Activated T-cell treated with anti-CD3 and anti-CD28 coated beads, Interleukin-2, amount 50 U/mL, for 72 hours (primary cell): ENCODE measurements at regions not wholly inside any gene's neighbourhood (a gene's known extent, or its start where the extent isn't known, plus 50 kb on each side); places are given as distances from the start of the nearest gene placed in this dataset.

Source experiments
- ATAC-seq, 2 donors: fragments of 150-1000 bp; cut with Tn5 transposase; replicated peaks in 1 of 2; 2 replicates each; pipeline ENCODE4 v1.10.0; 2021; ENCODE audit warnings: moderate library complexity in 2 of 2, mild to moderate bottlenecking in 1 of 2
- DNase-seq, 2 donors: peaks; one replicate each; pipeline ENCODE4 v3.0.0; 2021 to 2022; ENCODE audit warnings: mixed read lengths in 1 of 2
- H3K27ac Mint-ChIP-seq: one replicate; pipeline ENCODE4 v1.8.0; 2022; ENCODE audit warnings: mild to moderate bottlenecking, moderate library complexity, mixed read lengths
- H3K27me3 Mint-ChIP-seq: one replicate; pipeline ENCODE4 v1.8.0; 2022; ENCODE audit warnings: low read depth, mixed read lengths
- H3K36me3 Mint-ChIP-seq, 2 donors: one replicate each; pipeline ENCODE4 v1.8.0; 2022; ENCODE audit warnings: mixed read lengths in 2 of 2, mild to moderate bottlenecking in 1 of 2; ENCODE audit not compliant: insufficient read depth in 2 of 2
- H3K4me1 Mint-ChIP-seq: one replicate; pipeline ENCODE4 v1.8.0; 2022; ENCODE audit warnings: low read depth, mixed read lengths
- H3K4me3 Mint-ChIP-seq, 2 donors: one replicate each; pipeline ENCODE4 v1.8.0; 2022; ENCODE audit warnings: mild to moderate bottlenecking in 2 of 2, mixed read lengths in 2 of 2, moderate library complexity in 2 of 2
- H3K9me3 Mint-ChIP-seq, 2 donors: one replicate each; pipeline ENCODE4 v1.8.0; 2022; ENCODE audit warnings: mixed read lengths in 2 of 2

DNA sequence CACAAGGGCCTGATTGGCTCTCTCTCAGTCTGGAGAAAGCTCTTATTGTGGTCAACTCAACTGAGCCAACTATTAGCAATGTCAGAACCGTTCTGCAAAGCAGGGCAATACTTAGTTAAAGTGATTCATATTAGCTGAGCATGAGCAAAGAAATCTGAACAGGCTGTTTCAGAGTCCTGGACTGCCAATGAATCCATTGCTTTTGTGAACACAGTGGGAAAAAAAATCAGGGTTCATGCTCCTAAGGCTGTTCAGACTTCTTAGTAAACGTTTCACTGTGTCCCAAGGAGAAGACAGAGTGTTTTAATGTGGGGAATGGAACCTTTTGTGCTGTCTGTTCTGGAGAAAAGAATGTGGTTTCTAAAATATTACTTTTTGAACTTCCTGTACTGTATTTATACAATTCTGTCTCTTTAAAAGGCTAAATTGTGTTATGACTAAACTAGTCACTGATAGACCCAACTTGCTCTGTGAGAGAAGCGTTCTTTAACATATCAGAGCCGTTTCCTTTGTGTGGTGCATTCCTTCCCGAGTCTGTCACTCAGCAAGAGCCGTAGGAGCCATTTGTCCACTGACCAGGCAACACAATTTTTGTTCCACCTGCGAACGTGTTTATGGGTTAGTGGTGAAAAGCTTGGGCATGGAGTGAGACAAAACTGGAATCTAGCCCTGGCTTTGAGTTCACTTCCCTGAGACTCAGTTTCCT is 366.1 kb downstream of the FBXO8 start:
- Mint-ChIP-seq H3K4me3 (no peak overlapping the region), H3K27ac (no peak overlapping the region), H3K4me1 (no peaks in the 10 kb centered on the region), H3K36me3 (no peaks in the 10 kb centered on the region), H3K27me3 (no peaks in the 10 kb centered on the region), H3K9me3 (no peaks in the 10 kb centered on the region)
- no peak for DNase-seq
- ATAC-seq: no peak

DNA sequence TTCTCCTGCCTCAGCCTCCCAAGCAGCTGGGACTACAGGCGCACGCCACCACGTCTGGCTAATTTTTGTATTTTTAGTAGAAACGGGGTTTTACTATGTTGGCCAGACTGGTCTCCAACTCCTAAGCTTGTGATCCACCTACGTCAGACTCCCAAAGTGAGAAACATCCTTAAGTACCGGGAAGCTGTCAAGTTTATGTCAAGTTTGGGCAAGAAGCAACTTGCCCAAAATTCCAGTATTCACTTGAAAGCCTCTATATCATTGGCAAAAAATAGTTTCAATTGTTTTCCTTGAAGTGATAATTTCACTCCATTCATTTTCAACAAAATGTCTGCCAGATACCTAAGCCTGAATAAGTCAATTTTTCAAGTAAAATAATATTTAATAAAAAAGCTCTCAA is 370.0 kb downstream of the FBXO8 start:
- Mint-ChIP-seq H3K9me3 (no peaks in the 10 kb centered on the region), H3K27ac (no peak overlapping the region), H3K4me1 (no peaks in the 10 kb centered on the region), H3K4me3 (no peak overlapping the region), H3K36me3 (no peaks in the 10 kb centered on the region), H3K27me3 (no peaks in the 10 kb centered on the region)
- no peak for ATAC-seq
- DNase-seq: no peak

DNA sequence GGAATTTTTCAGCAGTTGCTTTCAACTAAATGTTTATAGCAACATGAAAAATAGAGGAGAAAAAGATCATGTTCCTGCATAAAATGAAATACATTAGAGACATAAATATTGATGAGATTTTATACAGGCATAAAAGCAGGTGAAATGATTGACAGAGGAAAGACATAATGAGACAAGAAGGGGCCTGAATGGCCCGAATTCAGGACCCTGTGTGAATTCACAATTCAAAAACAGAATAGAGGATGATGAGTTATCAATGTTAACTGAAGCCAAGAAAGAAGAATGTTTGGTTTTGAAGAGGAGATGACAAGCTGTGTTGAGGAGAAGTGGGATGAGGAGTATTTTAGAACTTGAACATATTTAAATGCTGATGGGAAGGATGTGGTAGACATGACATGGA is 371.1 kb downstream of the FBXO8 start:
- H3K27ac Mint-ChIP-seq: no peak overlapping the region
- no peaks in the 10 kb centered on the region for H3K9me3 Mint-ChIP-seq
- no peaks in the 10 kb centered on the region for H3K27me3 Mint-ChIP-seq
- DNase-seq (no peak), ATAC-seq (no peak)
- no peaks in the 10 kb centered on the region for H3K36me3 Mint-ChIP-seq
- no peak overlapping the region for H3K4me3 Mint-ChIP-seq
- H3K4me1 Mint-ChIP-seq: no peaks in the 10 kb centered on the region

DNA sequence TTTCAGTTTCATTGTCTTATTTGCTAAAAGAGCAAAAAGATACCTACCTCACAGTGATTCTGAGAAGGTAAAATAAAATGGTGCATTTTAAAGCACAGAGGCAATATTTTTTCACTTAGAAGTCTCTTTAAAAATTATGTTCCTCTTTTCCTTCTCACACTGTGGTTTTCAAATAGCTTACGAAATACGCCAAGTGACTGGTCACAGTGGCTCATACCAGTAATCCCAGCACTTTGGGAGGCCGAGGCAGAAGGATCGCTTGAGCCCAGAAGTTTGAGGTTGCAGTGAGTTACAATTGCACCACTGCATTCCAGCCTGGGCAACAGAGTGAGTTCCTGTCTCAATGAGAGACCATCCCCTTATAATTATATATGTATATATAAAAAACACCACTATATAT is 372.6 kb downstream of the FBXO8 start:
- no peaks in the 10 kb centered on the region for H3K4me1 Mint-ChIP-seq

DNA sequence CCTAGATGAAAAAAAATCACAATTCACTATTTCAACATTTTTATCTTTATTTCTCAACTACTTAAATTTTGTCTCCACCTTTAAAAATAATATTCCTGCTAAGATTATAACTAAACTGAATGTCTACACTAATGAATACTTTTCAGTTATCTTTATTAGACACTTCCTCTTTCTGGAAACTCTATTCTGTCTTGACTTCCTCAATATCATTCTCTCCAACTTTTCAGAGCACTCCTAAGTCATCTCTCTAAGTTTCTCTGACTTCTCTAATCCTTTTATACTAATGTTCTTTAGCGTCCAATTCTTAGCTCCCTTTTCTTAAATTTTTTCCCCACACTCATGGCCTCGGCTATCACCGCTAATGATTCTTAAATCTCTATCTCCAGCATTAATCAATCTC is 374.2 kb downstream of the FBXO8 start:
- ATAC-seq (no peak), DNase-seq (no peak)
- Mint-ChIP-seq H3K4me1 (no peaks in the 10 kb centered on the region), H3K36me3 (no peaks in the 10 kb centered on the region), H3K27me3 (no peaks in the 10 kb centered on the region), H3K4me3 (no peak overlapping the region), H3K9me3 (no peaks in the 10 kb centered on the region), H3K27ac (no peak overlapping the region)

More for the DNA sequence above, 372.6 kb downstream of the FBXO8 start:
- no peaks in the 10 kb centered on the region for H3K9me3 Mint-ChIP-seq
- H3K27ac Mint-ChIP-seq: no peak overlapping the region
- H3K4me3 Mint-ChIP-seq: no peak overlapping the region
- DNase-seq (no peak), ATAC-seq (no peak)
- no peaks in the 10 kb centered on the region for H3K36me3 Mint-ChIP-seq
- no peaks in the 10 kb centered on the region for H3K27me3 Mint-ChIP-seq

DNA sequence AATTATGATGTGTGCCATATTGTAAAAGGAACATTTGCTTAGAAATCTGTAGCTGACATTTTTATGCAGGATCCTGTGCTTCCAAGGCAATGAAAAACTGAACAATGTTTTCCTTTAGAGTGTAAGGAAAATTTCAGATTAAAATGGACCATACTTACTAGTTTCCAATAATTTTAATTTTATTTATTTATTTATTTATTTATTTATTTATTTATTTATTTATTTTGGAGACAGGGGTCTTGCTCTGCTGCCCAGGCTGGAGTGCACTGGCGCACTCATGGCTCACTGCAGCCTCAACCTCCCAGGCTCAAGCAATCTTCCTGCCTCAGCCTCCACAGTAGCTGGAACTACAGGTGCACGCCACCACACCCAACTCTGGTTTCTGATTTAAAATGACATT is 369.8 kb upstream of the HAND2 start:
- Mint-ChIP-seq H3K36me3 (no peaks in the 10 kb centered on the region), H3K9me3 (peaks cover 2 to 4% of the 10 kb centered on the region in 2 donors), H3K4me1 (no peaks in the 10 kb centered on the region), H3K4me3 (no peak overlapping the region), H3K27ac (no peak overlapping the region), H3K27me3 (no peaks in the 10 kb centered on the region)
- DNase-seq (no peak), ATAC-seq (no peak)

DNA sequence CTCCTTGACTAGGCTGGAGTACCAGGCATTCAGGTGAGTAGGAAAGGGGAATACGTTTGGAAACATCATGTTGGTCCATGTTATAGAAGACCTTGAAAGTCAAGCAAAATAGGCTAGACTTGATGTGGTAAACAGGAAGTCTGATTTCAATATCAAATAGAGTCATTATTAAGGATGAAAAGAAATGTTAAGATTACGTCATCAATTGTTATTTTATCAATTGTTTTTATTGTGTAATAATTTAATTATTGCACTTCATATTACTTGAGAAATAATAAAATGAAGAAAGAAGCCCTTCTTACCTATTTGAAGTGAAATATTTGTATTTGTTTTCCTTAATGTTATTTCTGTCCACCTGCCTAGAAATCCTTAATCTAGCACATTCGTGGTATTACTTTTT is 361.0 kb upstream of the HAND2 start:
- H3K36me3 Mint-ChIP-seq: peaks cover 0 to 2% of the 10 kb centered on the region in 2 donors
- H3K4me3 Mint-ChIP-seq: no peak overlapping the region
- peaks cover 14 to 26% of the 10 kb centered on the region in 2 donors for H3K9me3 Mint-ChIP-seq

DNA sequence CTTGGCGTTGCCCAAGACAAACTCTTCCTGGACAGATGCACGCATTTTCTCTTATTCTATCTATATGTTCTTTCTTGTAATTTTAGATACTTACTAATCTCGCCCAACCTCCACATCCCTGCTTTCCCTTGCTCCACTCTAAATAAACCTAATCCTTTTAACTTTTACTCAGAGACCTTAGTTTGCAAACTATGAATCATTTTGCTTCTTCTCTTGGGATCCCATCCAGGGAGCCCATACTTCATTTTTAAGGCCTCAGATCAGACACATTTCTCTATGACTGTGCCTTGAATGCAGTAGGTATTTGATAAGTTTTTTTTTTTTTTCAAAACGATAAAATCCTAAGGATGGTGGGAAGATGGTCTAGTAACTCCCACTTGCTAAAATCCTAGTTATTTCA is 353.8 kb upstream of the HAND2 start:
- H3K36me3 Mint-ChIP-seq: no peaks in the 10 kb centered on the region
- ATAC-seq: no peak
- peaks cover 5 to 7% of the 10 kb centered on the region in 2 donors for H3K9me3 Mint-ChIP-seq
- no peak overlapping the region for H3K27ac Mint-ChIP-seq
- no peak for DNase-seq
- no peaks in the 10 kb centered on the region for H3K4me1 Mint-ChIP-seq
- no peak overlapping the region for H3K4me3 Mint-ChIP-seq
- H3K27me3 Mint-ChIP-seq: no peaks in the 10 kb centered on the region

More for the DNA sequence above, 361.0 kb upstream of the HAND2 start:
- no peak overlapping the region for H3K27ac Mint-ChIP-seq
- no peak for DNase-seq
- H3K27me3 Mint-ChIP-seq: no peaks in the 10 kb centered on the region
- no peak for ATAC-seq
- H3K4me1 Mint-ChIP-seq: no peaks in the 10 kb centered on the region

DNA sequence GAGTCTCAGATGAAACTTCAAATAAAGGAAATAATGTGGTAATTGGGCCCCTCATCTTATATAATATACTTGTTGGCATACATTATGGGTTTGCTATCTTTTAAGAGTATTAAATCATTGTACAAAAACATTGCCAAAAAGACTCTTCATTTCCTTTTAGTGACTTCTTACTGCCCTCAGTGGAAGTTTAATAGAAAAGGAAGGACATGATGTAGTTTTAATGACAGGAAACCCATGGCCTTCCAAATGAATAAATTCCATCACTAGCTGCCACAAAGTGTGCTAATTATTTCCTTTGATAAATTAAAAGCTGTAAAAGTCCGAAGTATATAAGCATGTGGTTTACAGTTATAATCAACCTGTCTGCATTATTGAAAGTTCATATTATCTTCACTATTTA is 350.9 kb upstream of the HAND2 start:
- ATAC-seq (no peak), DNase-seq (no peak)
- H3K27ac Mint-ChIP-seq: no peak overlapping the region
- H3K9me3 Mint-ChIP-seq: no peaks in the 10 kb centered on the region
- no peaks in the 10 kb centered on the region for H3K27me3 Mint-ChIP-seq
- no peaks in the 10 kb centered on the region for H3K4me1 Mint-ChIP-seq
- H3K36me3 Mint-ChIP-seq: no peaks in the 10 kb centered on the region
- H3K4me3 Mint-ChIP-seq: no peak overlapping the region

DNA sequence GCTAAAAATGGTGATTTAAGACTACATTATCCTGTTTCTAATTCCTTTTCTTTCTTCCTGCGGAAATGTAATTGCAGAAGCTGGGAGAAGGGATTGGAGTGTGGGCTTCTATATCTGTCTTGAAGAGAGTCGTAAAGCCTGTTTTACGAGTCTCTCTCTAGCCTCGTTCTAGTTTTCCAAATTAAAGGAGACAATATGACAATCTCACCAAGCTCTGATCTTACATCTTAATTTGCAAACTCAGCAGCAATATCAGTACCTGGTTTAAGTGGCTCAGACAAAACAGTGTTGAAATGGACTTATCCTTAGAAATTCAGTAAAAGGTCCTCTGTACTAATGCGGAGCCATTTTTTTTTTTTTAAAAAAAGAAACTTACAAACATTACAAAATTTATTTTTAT is 349.5 kb upstream of the HAND2 start:
- Mint-ChIP-seq H3K9me3 (no peaks in the 10 kb centered on the region), H3K36me3 (no peaks in the 10 kb centered on the region), H3K4me3 (no peak overlapping the region), H3K4me1 (no peaks in the 10 kb centered on the region), H3K27ac (no peak overlapping the region), H3K27me3 (no peaks in the 10 kb centered on the region)
- ATAC-seq: no peak
- no peak for DNase-seq

DNA sequence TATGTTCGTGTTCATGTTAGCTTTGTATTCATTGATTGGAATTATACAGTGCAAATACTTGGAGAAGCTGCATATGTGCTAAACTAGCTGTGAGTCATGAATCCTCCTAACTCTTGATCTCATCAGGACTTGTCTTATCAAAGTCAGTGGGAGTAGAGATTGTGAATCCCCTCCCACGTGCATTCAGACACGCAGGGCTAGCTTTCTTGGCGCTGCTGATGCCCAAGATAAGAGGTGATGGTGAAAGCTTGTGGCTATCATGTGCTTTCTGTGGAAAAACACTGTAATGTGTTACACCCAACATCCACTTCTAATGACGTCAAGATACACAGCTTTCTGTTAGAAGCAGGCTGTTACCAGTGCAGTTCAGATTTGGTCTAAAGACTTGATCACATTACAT is 348.7 kb upstream of the HAND2 start:
- H3K9me3 Mint-ChIP-seq: no peaks in the 10 kb centered on the region

DNA sequence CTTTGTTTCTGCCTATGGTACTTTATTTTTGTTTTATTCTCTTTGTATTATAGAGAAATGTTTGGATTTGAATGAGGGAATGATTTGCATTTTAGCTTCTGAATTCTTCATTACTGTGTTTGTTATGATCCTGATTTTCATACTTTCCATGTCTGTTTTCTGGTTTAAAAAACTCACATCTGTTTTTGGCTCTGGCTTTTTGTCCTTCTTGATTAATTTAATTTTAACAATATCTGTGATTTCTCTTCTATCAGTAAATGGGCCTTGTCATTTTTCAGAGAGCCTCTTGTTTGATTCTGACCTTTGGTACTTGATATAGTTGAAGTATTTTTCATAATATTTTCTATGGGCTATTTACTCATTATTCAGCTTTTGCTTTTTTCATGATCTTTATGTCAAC is 341.6 kb upstream of the HAND2 start:
- H3K27ac Mint-ChIP-seq: no peak overlapping the region
- H3K4me3 Mint-ChIP-seq: no peak overlapping the region
- H3K27me3 Mint-ChIP-seq: no peaks in the 10 kb centered on the region
- no peaks in the 10 kb centered on the region for H3K36me3 Mint-ChIP-seq
- DNase-seq (no peak), ATAC-seq (no peak)
- no peaks in the 10 kb centered on the region for H3K4me1 Mint-ChIP-seq
- no peaks in the 10 kb centered on the region for H3K9me3 Mint-ChIP-seq

More for the DNA sequence above, 348.7 kb upstream of the HAND2 start:
- no peaks in the 10 kb centered on the region for H3K36me3 Mint-ChIP-seq
- no peaks in the 10 kb centered on the region for H3K4me1 Mint-ChIP-seq
- ATAC-seq: no peak
- no peak for DNase-seq
- no peak overlapping the region for H3K27ac Mint-ChIP-seq
- no peaks in the 10 kb centered on the region for H3K27me3 Mint-ChIP-seq
- no peak overlapping the region for H3K4me3 Mint-ChIP-seq

DNA sequence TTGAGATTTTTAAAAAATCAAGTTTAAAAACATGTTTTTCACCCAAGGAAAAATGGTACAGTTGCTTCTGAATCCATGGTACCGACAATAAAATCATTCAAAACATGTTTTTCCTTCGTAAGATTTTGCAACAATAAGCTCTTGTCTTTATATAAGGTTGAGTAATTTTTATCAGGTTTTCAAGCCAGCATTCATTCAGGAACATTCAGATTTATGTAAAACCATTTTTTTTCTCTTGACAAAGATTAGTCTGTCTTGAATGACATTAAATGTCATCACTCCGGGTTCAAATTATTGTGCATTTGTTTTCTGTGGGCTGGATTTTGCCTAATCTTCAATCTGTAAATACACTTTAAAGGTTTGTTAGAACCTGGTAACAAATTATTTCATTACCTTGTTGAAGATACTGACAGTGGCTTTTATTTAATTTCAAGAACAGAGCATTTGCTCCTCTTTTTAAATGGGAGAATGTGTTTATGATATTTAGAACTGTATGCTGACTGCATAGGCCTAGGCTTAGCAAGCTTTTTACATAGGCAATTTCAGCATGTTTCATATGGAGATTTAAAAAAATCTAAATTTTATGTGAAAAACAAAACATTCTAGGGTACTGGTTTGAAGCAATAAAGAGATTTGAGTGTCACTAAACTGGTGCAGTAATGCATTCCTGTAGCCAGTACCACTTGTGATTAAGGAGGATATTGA is 336.4 kb upstream of the HAND2 start:
- no peak overlapping the region for H3K27ac Mint-ChIP-seq
- H3K27me3 Mint-ChIP-seq: no peaks in the 10 kb centered on the region
- no peaks in the 10 kb centered on the region for H3K36me3 Mint-ChIP-seq
- peaks cover 3 to 5% of the 10 kb centered on the region in 2 donors for H3K9me3 Mint-ChIP-seq
- no peak overlapping the region for H3K4me3 Mint-ChIP-seq
- DNase-seq (no peak), ATAC-seq (no peak)
- no peaks in the 10 kb centered on the region for H3K4me1 Mint-ChIP-seq

DNA sequence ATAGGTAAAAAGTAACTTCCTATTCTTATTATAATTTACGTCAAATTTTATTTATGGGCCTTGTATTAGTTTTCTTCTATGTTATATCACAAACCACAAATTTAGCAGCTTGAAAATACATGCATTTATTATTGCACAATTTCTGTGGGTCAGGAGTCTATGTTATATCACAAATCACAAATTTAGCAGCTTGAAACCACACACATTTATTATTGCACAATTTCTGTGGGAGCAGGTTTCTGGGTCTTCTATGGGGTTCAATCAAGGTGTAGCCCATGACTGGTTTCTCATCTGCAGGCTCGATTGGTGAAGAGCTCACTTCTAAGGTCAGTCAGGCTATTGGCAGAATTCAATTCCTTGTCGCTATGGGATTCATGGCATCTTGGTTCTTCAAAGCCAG is 332.7 kb upstream of the HAND2 start:
- Mint-ChIP-seq H3K27ac (no peak overlapping the region), H3K4me3 (no peak overlapping the region), H3K4me1 (no peaks in the 10 kb centered on the region), H3K9me3 (peaks cover 3 to 9% of the 10 kb centered on the region in 2 donors), H3K36me3 (no peaks in the 10 kb centered on the region), H3K27me3 (no peaks in the 10 kb centered on the region)
- DNase-seq (no peak), ATAC-seq (no peak)
